DND-41 (cell line): ENCODE measurements at regions not wholly inside any gene's neighbourhood (a gene's known extent, or its start where the extent isn't known, plus 50 kb on each side); places are given as distances from the start of the nearest gene placed in this dataset.

Experiments used
- ATAC-seq: fragments of 200-7000 bp; cut with Tn5 transposase; 3 replicates; pipeline ENCODE4 v1.9.1; 2021; ENCODE audit warnings: low read depth; ENCODE audit not compliant: insufficient read depth
- DNase-seq: peaks from one replicate; pipeline ENCODE4 v3.0.0-alpha.2; 2020
- H2AFZ ChIP-seq: 2 replicates; pipeline ENCODE4 v1.6.0; 2012; ENCODE audit warnings: low read depth, low read length
- H3K27ac ChIP-seq: 2 replicates; pipeline ENCODE4 v1.5.1; 2012; ENCODE audit warnings: low read length, inconsistent platforms
- H3K27me3 ChIP-seq: fragments of 200-600 bp; sonication (generic); 2 replicates; pipeline ENCODE4 v1.6.0; 2012; ENCODE audit warnings: low read length, mild to moderate bottlenecking, inconsistent platforms; ENCODE audit not compliant: insufficient read depth, poor library complexity
- H3K36me3 ChIP-seq: 2 replicates; pipeline ENCODE4 v1.5.1; 2012; ENCODE audit warnings: low read length, inconsistent platforms; ENCODE audit not compliant: insufficient read depth
- H3K4me1 ChIP-seq: 2 replicates; pipeline ENCODE4 v1.5.1; 2012; ENCODE audit warnings: mild to moderate bottlenecking, low read length; ENCODE audit not compliant: insufficient read depth
- H3K4me2 ChIP-seq: 2 replicates; pipeline ENCODE4 v1.6.0; 2012; ENCODE audit warnings: mild to moderate bottlenecking, moderate library complexity, low read length, inconsistent platforms; ENCODE audit not compliant: insufficient read depth
- H3K4me3 ChIP-seq, 2 experiments: fragments of 200-600 bp in 1 of 2; shearing (Covaris generic) in 1 of 2; 2 replicates each; pipeline ENCODE4 v1.5.1; 2012 to 2016; ENCODE audit warnings: inconsistent platforms in 2 of 2, low read length in 2 of 2, mild to moderate bottlenecking in 2 of 2, low read depth in 1 of 2, moderate library complexity in 1 of 2
- H3K79me2 ChIP-seq: 2 replicates; pipeline ENCODE4 v1.6.0; 2012; ENCODE audit warnings: low read length, inconsistent platforms; ENCODE audit not compliant: insufficient read depth
- H3K9ac ChIP-seq: 2 replicates; pipeline ENCODE4 v1.6.0; 2012; ENCODE audit warnings: low read depth, mild to moderate bottlenecking, inconsistent platforms, low read length, moderate library complexity
- H3K9me3 ChIP-seq: 2 replicates; pipeline ENCODE4 v1.5.1; 2012; ENCODE audit warnings: low read length, moderate library complexity, mild to moderate bottlenecking, inconsistent platforms; ENCODE audit not compliant: insufficient read depth, severe bottlenecking
- H4K20me1 ChIP-seq: 2 replicates; pipeline ENCODE4 v1.6.0; 2012; ENCODE audit warnings: low read length; ENCODE audit not compliant: insufficient read depth
- EZH2 ChIP-seq: IDR thresholded peaks from 3 replicates; pipeline ENCODE4 v1.6.1; 2012; ENCODE audit warnings: borderline replicate concordance, low read depth, mild to moderate bottlenecking, moderate library complexity, low read length, inconsistent platforms; ENCODE audit not compliant: severe bottlenecking
- TF ChIP-seq, protein P1 (sequence below): IDR thresholded peaks from 2 replicates; pipeline ENCODE4 v1.5.1; 2012; ENCODE audit warnings: borderline replicate concordance, low read length, moderate library complexity, mild to moderate bottlenecking; ENCODE audit not compliant: poor library complexity, severe bottlenecking; ENCODE audit errors: extremely low read depth

DNA sequence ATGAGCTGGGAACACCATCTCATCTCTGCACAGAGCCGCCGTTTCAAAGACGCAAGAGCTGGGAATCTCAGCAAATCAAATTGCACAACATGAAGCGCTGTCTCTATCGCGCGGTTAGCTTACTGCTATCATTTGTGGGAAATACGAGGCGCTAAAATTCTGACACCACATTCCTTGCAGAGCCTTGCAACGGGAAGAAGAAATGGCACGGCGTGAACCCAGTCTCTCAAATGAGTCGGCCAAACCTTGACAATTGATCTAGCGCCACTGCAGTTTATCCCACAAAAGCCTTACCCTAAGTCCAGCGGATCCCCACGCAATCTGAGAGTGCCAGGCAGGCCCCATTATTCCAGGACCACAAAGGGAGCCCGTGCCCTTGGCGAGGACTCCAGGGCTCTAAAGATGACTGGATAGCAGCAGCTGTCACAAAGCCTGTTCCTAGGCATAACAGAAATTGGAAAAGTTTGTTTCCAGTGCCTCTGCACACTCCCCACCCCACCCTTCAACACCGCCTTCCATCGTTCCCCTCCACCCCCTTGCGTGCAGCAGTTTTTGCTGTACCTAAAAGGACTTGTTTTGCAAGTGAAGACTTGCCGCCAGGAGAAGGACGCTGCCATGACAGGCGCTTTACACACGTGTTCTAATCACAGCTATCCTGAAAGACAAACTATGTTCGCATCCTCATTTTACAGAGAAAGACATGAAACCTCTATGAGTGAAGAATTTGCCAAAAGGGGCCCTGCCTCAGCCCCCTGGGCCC, 252.4 kb downstream of the EIPR1 start:
- H4K20me1 ChIP-seq, result no peaks in the 10 kb centered on the region
- H3K79me2 ChIP-seq, result no peaks in the 10 kb centered on the region
- TF ChIP-seq, protein P1, sequence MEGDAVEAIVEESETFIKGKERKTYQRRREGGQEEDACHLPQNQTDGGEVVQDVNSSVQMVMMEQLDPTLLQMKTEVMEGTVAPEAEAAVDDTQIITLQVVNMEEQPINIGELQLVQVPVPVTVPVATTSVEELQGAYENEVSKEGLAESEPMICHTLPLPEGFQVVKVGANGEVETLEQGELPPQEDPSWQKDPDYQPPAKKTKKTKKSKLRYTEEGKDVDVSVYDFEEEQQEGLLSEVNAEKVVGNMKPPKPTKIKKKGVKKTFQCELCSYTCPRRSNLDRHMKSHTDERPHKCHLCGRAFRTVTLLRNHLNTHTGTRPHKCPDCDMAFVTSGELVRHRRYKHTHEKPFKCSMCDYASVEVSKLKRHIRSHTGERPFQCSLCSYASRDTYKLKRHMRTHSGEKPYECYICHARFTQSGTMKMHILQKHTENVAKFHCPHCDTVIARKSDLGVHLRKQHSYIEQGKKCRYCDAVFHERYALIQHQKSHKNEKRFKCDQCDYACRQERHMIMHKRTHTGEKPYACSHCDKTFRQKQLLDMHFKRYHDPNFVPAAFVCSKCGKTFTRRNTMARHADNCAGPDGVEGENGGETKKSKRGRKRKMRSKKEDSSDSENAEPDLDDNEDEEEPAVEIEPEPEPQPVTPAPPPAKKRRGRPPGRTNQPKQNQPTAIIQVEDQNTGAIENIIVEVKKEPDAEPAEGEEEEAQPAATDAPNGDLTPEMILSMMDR, result no peak
- TF ChIP-seq EZH2, result no peak
- no peaks in the 10 kb centered on the region for H3K36me3 ChIP-seq
- H3K4me1 ChIP-seq, result no peaks in the 10 kb centered on the region
- no peak overlapping the region for H3K4me2 ChIP-seq
- no peak for DNase-seq
- H3K4me3 ChIP-seq, result no peak overlapping the region
- no peak overlapping the region for H3K9ac ChIP-seq
- ATAC-seq, result no peak
- H3K27ac ChIP-seq, result no peak overlapping the region
- no peaks in the 10 kb centered on the region for H3K27me3 ChIP-seq
- no peaks in the 10 kb centered on the region for H3K9me3 ChIP-seq
- no peak overlapping the region for H2AFZ ChIP-seq

DNA sequence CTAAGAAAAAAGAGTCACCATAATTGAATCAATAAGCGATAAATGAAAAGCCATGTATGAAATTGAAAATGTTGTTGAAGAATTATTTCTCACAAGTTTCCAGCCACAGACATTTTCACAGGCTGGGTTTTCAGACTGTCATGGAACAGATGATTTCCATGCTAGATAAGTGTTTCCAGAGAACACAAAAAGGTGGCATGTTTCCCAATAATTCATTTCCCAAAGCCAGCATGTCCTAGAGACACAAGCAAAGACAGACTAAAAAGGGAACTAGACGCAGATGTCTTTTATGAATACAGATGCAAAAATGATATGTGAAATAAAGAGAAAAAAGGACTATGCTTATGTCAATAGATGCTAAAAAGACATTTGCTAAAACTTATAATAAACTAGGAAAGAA, 255.1 kb downstream of the EIPR1 start:
- Histone ChIP-seq H2AFZ (no peak overlapping the region), H3K27ac (no peak overlapping the region), H3K36me3 (no peaks in the 10 kb centered on the region), H3K9me3 (no peaks in the 10 kb centered on the region), H3K4me3 (no peak overlapping the region), H3K79me2 (no peaks in the 10 kb centered on the region), H3K27me3 (no peaks in the 10 kb centered on the region), H3K4me1 (no peaks in the 10 kb centered on the region), H3K9ac (no peak overlapping the region), H3K4me2 (no peak overlapping the region), H4K20me1 (no peaks in the 10 kb centered on the region)
- no peak for TF ChIP-seq EZH2
- TF ChIP-seq, protein P1, result no peak
- ATAC-seq, result no peak
- DNase-seq, result no peak

GRCh38 chr2:3121601-3122000, 256.0 kb downstream of the EIPR1 start:
- H3K36me3 ChIP-seq, result no peaks in the 10 kb centered on the region
- no peak for DNase-seq
- H4K20me1 ChIP-seq, result no peaks in the 10 kb centered on the region
- H3K9ac ChIP-seq, result no peak overlapping the region
- H3K4me2 ChIP-seq, result no peak overlapping the region
- H2AFZ ChIP-seq, result no peak overlapping the region
- no peaks in the 10 kb centered on the region for H3K79me2 ChIP-seq
- TF ChIP-seq EZH2, result no peak
- TF ChIP-seq, protein P1, result no peak
- H3K9me3 ChIP-seq, result no peaks in the 10 kb centered on the region
- no peak for ATAC-seq
- no peak overlapping the region for H3K27ac ChIP-seq
- no peak overlapping the region for H3K4me3 ChIP-seq
- H3K4me1 ChIP-seq, result no peaks in the 10 kb centered on the region
- no peaks in the 10 kb centered on the region for H3K27me3 ChIP-seq
